Renal cortical epithelial cell (primary cell): ENCODE measurements at regions not wholly inside any gene's neighbourhood (a gene's known extent, or its start where the extent isn't known, plus 50 kb on each side); places are given as distances from the start of the nearest gene placed in this dataset.
"Not testable (repeated sequence)": the region's sequence is repeated elsewhere in the genome, so short reads cannot be mapped to it uniquely, and the experiment has no call there.

Source experiments
- DNase-seq: peaks from one replicate; pipeline ENCODE4 v3.0.0-alpha.2; 2011; ENCODE audit warnings: low read depth

DNA sequence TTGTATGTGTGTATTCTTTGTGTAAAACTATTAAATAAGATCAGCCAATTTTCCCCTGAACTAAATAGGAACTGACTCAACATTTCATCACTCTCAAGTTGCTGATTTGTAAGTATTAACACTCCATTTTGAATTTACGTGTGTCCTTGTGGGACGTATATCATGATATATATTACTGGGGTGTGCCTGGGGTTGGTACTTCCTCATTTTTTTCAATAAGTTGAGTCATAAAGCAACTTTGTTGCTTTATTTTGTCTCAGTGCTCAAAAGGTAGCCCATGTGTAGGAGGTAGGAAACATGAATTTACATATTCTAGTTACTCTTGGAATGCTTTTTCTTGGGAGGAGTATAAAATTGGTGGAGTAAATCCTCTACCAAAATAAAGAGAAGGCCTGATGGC lies 193.9 kb upstream of the RAG2 start:
- no peak for DNase-seq

DNA sequence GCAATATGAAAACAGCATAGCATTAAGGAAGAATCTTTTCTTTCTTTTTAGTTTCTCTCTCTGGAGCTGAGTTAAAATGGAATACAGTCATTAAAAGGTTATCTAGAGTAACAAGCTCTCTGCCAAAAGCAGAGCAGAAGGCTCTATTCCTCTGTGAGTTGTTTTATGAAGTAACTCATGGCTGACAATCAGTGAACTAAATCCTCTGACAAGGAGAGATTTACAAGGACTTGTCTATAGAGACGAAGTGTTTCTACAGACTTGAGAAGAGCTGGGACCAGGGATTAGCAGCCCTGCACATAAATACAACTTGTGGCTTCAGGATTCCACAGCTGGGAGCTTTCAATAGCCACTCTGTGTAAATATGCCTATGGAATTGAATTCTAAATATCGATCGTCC lies 192.5 kb upstream of the RAG2 start:
- DNase-seq, result no peak

DNA sequence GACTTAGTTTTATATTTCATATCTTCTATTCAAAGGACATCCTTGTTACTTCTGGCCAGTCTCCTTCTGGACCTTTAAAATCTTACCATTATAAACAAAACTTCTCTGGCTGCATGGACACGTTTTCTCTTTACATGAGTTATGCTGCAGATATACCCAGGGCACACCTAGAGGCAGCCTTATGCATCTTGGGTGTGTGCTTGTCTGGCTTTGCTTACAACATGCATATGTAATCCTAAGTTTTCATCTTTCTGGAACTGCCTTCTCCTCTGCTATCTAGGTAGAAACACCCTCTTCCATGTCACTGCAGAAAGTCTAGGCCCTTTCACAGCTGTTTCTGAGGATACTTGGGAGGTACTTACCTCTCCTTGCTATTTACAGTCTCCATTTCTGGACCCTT lies 185.8 kb upstream of the RAG2 start:
- DNase-seq, result no peak

DNA sequence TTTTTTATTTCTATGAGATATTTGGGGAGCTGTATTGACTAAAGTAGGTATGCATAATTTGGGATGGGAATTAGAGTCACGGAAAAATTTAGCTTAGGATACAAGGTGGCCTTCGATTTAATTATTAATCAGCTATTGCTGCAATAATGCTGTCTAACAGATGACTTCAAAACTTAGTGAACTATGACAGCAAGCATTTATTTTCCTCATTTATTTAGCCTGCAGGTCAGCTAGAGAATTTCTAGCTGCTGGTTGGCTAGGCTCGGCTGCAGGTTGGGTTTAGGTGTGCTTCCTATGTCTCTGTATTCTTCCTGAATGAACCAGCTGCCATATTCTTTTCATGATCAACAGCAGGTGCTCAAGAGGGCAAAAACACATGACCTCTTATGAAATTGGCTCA lies 181.8 kb upstream of the RAG2 start:
- DNase-seq, result peak; percentile 19

DNA sequence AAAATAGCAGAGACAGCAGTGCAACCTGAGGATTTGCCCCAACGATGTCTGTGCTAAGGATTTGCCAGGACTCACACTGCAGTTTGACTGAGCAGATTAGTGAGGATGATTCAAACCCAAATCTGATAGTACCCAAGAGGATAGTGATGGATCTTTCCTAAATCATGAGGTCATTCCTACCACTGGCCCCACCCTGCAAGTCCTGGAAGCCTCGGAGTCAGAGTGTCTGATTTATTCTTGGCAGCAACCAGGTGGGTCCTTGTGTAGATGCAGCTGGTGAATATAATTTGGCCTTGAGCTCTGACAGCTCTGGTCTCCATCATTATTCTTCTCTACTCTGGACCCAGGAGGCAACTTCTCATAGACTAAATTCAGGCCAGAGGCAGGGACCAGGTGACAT lies 179.3 kb upstream of the RAG2 start:
- no peak for DNase-seq

DNA sequence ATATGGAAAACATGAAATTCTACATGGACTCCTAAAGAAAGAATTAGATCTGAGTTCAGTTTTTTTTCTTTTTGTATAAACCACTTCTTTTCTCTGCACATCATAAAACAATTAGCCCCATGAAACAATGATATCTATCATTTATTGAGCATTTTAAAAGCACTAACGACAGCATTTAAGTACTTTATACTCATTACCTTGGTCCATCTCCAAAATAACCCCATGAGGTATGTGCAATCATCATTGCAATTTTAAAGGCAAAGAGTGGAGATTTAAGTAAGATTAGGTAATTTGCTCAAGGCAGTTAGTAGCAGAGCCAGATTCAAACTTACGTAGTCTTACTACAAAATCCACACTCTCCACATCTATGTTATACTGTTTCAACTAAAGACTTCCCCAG lies 177.7 kb upstream of the RAG2 start:
- DNase-seq, result no peak

DNA sequence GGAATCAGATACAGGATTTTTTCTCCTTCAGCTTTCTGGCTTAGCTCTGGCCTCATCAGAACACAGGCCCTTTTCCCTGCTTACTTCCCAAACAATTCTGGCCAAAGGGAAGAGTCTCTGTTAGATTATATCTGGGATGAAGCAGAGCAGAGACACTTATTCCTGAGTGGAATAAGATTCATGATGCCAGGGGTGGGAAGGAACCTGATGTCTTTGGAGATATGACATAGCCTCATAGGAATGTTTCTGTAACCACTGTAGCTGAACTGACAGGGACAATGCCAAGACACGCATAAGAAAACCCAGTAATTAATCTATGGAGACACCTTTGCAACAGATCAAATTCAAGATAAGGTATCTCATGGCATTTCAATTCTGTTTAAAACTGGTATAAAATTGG lies 177.1 kb upstream of the RAG2 start:
- peak; percentile 9 for DNase-seq

DNA sequence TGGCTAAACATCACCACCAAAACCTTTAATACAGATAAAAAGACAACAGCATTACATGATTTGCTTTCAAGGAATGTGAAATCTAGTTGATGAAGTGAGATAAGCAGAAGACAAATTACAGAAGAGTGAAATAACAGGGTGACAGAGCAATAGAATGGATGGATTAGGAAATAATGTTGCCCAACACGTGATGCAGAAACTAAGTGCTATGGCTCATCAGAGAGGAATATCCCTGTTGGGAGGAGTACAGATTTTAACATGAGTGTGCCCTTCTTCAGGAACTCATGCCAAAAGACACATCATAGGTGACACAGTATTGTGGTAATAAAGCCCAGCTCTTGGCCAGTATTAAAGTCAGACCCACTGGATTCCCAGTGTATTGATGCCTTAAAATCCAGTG lies 176.6 kb upstream of the RAG2 start:
- DNase-seq, result peak; percentile 4

DNA sequence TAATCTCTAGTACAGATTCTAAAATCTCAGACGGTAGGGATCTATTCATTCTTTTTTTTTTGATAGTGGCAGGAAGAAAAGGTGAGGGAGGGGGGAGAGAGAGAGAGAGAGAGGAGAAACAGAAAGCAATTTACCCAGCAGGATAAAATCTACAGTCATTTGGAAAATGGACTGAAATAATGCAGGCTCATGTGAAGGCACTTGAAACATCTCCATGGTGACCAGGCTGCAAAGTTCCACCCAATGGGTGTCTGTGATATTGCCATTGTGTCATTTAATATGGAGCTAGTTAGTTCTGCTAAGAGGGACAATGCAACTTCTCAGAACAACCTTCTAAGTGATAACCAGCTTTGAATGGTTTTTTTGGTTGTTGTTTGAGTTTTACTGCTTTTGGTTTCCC lies 165.2 kb upstream of the RAG2 start:
- no peak for DNase-seq

DNA sequence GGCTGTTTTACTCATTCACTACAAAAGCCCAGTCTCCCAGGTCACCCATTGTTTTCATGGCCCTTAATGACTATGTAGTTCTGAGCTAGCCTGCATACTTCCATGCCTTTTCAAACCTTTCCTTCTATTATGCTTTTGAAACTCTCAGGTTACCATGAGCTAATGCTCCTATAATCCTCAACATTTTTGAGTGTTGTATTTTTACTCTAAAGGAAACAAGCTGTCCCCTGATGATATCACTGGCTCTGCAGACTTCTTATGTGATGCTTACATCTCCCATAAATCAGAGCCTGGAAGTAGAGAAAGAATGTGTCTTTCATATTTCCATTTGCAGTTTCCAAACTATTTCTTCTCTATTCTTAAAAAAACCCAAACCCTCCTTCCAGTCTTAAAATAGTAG lies 159.0 kb upstream of the RAG2 start:
- DNase-seq, result no peak

DNA sequence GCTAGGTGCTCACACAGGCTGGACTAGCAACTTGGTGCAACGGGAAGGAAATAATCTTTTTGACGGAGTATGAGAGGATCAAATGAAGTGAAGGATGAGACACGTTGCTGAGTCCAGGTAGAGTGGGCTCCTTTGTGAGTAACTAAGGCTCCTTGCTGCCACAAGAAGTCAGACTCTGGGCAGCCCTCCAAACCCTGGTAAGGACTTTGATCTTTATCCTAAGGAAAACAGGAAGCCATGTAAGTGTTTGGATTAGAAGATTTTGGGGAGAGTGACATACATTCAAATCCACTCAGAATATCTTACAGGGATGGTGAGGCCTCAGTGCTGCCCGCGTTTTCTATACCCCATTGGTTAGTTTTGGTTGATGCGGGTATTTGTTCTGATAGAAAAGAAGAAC lies 155.9 kb upstream of the RAG2 start:
- no peak for DNase-seq

DNA sequence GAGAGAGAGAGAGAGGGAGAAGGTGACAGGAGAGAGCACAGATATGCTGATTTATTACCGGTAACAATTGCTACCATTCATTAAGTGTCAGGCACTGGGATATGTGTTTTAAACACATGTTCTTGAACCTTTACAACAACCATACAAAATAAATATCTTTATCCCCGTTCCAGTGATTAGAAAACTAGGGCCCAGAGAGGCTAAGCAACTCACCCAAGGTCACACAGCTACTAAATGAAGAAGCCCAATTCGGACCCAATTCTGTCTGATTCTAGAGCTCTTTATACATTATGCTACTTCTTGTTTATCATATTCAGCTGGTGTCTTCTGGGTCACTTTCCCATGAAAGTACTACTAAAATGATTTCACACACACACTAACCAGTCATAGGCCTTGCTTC lies 154.0 kb upstream of the RAG2 start:
- no peak for DNase-seq

DNA sequence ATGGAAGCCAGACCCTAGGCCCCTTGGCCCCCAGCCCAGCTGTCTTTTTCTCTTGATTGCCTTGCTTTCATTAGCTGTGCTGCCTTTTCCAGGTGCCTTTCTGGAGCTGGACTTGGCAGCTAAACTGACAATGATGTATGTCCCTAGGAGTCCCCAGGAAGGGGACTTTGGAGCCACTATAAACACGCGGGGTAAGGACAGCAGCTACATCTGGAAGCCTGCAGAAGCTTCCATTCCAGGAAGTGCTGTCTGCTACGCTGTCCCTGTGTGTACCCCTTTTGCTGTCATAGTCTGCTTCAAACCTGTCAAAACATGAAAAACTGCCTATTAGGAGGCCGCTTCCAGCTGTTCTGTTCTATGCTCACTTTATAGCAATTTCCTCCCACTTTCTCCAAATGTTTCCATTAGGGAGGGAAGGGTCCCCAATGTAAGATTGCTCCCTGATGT lies 153.3 kb upstream of the RAG2 start:
- no peak for DNase-seq

DNA sequence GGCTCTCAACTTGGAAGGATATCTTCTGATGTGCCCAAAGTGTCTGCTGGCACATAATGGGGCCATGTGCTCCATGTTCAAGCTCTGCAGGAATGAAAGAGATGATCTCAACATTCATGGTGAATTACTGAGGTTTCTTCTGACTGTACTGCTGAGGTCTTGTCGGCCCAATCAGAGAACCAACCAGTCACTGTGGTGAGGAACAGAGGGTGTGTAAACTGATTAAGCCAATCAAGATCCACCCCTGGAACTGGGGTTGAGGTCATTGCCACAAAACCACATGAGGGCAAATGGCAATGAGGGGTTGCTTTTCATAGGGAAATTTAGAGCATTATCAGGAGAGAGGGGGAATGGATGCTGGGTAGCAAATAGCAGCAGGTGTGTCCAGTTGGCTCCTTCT lies 152.3 kb upstream of the RAG2 start:
- no peak for DNase-seq

DNA sequence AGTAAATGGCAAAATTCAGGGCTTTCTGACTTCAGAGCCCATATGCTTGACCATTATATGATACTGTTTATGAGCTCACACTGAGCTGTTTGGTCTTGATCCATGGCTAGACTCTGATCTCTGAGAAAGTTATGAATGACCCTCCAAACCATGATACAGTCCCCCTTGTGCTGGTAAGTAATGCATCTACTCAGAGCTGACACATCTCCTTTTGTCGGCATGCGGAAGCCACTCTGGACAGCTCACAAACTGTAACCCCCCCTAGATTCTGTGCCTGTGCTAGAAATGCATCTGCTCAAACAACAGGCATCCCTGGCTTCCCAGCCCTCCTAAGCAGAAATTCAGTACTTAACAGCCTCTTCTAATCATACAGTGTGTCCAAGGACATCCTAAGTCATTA lies 150.8 kb upstream of the RAG2 start:
- DNase-seq, result no peak

DNA sequence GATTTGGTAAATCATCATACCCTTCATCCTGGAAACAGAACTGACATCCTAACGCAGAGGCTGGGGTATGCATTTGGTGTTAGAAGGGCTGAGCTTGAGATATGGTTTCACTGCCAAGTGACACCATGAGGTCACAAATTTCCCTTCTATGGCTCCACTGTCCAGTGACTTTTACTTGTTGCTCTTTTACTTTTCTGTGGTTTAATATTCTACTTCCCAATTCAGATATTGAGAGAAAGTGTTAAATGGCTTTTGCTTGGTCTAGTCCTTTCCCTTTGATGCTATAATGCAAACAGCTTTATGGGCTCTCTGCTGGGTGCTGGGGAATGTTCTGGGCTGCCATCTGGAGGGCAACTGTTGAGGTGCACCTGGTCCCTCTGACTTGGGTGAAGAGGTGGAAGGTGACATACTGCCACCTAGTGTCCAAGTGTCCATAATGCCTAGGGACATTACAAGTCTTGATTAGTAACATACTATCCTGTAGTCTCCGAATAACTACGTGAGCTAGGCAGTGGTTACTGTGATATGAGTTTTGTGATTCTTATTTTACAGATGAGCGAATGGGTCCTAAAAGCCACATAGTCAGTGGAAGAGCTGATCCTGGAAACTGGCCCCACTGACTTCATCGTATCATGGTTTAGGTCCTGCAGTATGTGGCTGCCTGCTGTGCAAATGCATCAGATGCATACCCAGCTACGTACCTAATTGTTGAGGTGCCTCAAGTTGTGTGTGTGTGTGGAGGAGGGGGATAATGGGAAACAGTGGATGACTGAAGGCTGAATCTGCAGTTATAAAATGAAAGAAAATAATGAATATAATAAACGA lies 149.1 kb upstream of the RAG2 start:
- DNase-seq, result peak; percentile 90

DNA sequence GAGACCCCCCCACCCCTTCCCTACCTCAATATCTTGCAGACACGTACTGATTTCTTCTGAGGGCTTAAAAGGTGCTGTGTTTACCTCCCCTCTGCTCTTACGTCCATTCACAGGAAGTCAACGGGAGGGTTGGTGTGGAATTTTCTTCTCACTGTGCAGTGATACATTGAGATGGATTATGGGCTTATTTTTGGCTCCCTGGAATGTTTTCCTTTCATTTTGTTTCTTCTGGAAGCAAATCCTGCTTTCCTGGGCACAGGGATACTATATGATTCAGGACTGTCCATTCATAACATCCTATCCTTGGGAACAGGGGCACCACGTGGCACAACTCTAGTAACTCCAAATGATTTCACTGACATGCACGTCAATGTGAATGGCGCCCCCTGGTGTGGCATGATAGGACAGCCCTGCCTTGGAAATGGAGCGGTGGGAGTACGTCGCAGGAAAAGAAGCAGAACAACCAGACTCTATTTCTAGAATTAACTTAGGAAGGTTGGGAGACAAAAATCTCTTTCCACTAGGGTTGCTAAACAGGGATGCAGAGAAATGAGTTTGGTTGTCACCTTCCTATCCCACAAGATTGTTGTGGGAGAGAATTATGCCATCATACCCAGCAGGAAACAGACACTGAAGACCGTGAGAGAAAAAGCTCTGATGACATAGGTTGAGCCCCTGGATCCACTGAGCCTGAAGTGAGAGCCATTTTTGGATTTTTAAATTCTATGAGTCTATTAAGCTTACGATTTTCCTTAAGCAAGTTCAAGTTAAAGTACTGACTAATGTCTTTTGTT lies 146.5 kb upstream of the RAG2 start:
- peak; percentile 20 for DNase-seq

DNA sequence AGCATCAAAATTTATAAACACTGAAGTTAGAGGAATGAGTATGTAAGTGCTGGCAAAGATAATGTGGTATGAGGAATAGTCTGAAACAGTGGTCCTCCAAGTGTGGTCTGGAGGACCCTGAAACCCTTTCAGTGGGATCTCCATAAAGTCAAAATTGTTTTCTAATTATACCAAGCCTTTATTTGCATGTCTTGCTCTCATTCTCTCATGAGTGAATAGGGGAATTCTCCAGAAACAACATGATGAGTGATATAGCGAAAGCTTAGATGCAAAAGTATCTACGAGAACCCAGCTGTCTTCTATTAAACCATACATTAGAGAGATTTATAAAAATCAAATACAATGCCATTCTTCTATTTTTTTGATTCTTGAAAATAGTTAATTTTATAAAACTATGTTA lies 145.0 kb upstream of the RAG2 start:
- no peak for DNase-seq

DNA sequence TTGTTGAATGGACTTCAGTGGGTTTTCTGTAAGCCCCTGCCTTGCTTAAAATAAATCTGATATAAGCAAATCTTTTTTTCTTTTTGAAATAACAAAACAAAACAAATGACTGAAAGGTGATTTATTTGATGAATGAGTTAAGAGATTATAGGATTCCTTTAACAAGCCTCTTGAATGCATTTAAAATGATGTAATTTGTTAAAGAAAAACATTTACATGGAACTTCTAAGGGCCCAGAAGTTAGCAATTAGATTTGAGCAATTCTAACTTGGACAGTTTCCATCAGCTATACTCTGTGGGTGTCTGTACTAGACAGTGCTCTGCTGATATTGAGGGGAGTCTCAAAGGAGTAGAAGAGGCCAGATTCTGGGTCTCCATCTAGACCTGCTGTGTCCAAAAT lies 143.5 kb upstream of the RAG2 start:
- DNase-seq, result no peak

DNA sequence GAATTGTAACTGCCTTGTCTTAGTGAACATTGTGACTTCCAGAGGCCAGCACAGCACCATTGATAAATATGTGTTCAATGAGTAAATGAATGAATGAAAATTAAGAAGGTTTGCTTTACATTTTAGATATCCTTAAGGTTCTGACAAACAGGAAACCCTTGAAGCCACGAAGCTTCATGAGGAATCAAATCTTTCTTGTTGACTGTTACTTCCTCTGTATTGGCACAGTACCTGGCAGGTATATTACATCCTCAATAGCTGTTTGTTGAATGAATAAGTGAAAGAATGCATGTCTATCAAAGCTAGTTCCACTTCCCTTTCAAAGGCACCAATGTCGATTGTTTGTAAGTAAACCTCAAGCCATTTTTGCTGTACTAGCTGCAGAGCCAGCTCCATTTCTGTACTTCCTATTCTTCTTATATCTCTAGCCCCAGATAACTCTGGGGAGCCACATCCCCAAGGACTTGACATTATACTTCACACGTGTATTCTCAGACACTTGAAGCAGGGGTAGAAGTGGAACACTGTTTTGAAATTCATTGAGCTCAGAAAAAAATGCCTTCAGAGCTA lies 140.3 kb upstream of the RAG2 start:
- no peak for DNase-seq

DNA sequence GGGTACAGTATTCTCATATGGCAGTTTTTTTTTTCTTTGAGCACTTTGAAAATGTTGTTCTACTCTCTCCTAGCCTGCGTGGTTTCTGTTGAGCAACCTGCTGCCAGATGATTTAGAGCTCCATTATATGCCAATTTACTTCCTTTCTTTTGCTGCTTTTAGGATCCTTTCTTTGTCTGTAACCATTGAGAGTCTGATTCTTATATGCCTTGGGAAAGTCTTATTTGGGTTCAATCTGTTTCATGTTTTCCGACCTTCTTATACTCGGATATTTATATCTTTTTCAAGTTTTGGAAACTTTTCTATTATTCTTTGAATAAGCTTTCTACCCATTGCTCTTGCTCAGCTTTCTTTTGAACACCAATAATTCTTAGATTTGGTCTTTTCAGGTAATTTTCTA lies 138.1 kb upstream of the RAG2 start:
- DNase-seq, result no peak

DNA sequence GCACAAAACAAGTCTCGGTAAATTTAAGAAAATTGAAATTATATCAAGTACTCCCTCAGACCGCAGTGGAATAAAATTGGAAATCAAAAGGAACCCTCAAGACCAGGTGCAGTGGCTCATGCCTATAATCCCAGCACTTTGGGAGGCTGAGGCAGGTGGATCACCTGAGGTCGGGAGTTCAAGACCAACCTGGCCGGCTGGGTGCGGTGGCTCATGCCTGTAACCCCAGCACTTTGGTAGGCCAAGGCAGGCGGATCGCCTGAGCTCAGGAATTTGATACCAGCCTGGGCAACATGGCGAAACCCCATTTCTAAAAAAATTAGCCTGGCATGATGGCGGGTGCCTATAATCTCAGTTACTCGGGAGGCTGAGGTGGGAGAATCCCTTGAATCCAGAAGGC lies 135.7 kb upstream of the RAG2 start:
- DNase-seq, result not testable (repeated sequence)

DNA sequence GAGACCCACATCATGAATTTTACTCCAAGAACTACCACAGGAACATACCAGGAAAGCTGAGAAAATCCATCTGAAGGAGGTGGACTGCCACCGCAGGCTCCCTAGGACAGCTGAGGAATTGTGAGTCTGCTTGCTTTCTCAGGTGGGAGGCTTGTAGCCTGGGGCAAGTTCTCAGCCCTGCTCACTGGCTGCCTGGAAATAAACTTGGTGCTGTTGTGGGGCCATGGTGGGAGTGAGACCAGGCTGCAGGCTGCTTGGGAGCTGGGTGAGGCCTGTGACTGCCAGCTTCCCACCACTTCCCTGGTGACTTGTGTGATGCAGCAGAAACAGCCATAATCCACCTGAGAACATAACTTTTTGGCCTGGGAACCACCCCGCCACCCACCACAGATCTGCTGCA lies 132.7 kb upstream of the RAG2 start:
- DNase-seq, result no peak
